NCI-H1436 treated with DMSO at 0.1 percent for 48 hours (cell line): ENCODE measurements at regions not wholly inside any gene's neighbourhood (a gene's known extent, or its start where the extent isn't known, plus 50 kb on each side); places are given as distances from the start of the nearest gene placed in this dataset.
A peak's percentile ranks its signal among the peaks of the same experiment; 100 is the strongest.
"Not testable (repeated sequence)": the region's sequence is repeated elsewhere in the genome, so short reads cannot be mapped to it uniquely, and the experiment has no call there.

Experiments
- DNase-seq: peaks from one replicate; lab custom pipeline; 2025; lab: John Stamatoyannopoulos, UW

DNA sequence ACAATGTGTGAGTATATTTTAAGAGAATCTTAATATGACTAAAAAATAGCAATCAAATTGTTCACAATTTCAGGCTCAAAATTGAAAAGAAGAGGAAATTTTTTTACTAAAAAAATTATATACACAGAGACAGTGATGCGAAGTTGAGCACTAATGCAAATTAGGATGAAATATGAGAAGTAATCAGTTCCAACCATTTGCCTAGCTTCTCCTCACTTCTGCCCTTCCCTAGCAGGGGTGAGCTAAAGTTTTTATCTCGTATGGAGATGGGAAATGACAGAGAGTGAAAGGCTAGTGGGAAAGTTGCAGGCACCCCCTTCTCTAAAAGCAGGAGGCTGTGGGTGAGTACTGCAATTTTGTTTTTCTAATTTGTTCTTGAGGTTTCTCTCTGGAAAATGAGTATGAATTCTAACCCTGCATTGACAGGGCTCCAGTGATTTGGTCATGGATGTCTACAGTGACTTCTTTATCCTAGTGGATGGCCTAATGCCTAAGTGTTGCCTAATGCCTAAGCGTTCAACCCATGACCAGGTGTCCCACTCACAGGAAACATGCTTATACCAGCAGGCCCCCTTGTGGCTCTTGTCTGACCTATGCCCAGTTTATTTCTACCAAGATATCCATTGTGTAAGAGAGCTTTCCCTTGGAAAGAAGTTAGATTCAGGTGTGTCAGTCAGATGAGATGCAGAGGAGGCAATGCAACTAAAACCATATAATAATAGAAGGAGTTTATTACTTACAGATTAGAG, 78.0 kb upstream of the HNMT start:
- no peak for DNase-seq

DNA sequence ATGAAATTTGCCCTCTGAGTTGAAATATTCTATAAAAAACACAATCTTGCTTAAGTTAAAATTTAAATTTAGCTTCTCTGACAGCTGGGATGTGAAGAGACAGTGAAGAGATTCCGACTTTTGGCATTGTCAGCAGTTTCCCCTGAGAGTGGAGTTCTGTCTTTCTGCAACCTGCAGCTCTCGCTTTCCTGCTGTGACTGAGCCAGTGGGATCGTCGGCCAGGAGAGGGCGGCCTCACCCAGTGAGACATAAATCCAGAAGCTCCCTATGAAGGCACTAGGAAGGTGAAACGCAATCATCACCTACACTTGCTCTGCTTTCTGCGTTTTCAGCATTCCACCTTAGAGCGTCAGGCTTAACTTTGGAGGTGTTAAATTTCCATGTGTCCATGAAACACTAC, 75.4 kb upstream of the HNMT start:
- no peak for DNase-seq

DNA sequence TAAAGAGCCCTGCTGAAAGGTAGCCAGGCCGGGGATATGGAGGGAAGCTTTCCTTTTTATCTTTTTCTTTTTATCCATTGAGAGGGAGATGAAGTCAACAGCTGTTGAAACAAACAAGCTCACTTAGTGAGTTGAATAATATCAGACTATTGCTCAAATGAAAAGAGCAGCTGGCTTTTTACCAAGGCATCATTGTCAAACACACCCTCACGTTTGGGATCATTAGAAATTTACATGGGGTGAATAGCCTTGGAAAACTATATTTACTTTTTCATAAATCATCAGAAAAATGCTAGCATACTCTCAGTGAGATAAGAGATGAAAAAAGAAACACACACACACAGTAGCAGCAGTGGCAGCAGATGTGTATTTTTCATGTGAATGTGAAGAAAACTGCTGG, 71.5 kb upstream of the HNMT start:
- peak; percentile 90 for DNase-seq

DNA sequence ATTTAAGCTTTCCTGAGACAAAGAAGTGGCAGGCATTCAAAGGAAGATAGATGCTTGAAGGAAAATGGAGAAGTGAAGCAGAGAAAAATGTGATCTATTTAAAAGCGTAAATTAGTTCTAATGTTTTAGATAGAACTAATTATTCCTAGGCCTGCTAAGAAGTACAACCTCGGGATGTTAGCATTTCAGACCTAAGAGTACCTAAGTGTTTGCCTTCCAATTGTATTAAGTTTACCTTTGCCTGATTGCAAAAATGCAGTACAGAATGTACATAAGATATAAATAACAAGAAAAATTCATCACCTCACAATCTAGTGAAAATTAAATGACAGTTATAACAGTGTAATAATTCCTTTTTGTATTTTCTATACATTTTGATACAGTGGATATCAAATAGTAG, 71.1 kb upstream of the HNMT start:
- peak; percentile 72 for DNase-seq

DNA sequence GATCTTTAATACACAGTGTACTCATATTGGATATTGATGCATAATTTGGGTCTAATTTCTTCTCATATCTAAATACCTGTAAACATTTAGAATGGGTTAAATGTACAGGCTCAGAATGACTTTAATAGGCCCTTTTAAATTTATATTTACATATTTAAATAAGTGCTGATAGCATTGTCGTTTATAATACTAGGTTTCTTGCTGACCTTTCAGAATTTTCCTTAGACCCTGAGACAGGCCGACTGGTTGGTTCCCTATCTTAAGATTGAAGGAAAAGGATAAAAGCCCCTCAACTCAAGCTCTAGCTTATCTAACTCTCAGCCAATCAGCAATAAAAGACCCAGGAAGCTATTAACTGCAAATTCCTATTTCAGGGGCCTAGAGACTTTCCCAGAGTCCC, 67.8 kb upstream of the HNMT start:
- DNase-seq: no peak

DNA sequence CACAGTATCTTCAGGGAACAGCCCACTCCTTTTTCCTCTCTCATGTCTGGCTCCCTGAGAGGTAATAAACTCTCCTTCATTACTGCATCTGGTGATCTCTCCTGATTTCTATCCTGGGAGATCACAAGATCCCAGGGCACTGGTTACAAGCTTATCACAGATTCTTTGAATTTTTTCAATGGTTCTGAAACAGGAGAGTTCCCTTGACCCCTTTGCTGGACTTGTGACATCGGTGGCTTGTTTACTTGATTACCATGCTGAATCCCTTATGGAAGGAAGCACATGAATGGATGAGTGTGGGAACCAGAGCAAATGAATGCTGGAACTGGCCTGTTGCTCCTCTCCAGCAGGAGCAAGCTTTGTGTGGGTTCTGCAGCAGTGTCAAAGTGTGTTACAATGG, 67.2 kb upstream of the HNMT start:
- no peak for DNase-seq

DNA sequence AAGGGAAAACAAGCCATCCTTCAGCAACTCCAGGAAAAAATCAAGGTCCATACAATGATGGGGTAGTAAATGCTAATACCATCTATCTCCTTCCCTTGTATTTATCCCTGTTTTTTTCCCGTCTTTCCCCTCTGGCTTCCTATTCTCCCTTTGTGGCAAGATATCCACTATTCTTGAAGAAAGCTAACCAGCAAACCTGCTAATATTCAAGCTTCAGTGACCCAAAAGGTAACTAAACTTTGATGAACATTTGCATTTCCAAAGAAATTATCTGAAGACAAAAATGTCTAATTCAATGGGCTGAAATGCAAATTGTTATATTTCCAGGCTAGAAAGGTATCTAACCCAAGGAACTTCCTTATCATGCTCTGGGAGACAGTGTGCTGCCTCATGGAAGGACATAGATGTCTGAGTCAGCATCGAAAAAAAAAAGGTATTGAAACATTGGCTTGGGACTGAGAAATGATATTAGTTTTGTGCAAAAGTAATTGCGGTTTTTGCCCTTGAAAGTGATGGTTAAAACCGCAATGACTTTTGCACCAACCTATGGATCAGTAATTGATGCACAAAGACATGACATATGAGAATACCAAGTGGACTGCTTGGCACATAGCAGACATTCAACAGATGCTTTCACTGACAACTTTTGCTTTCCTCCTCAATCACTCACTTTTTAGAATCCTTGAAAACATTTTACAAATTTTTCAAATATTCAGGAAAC, 63.7 kb upstream of the HNMT start:
- DNase-seq: no peak

DNA sequence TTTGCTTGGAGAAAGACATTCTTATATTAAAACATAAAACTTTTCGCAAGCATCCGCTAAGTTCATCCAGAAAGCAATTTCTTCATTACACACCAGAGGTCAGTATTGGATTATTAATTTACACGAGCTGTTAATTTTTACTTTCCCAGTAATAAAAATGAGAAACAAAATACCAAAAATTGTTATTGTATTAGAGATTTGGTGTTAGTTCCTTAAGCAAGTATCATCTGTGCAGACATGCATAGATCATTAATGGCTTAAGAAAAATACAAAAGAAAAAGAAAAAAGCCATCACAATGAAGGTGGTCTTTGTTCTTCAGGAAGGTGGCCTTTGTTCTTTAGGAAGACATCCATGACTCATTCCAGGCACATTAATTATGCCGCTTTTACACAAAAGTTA, 53.6 kb upstream of the HNMT start:
- no peak for DNase-seq

DNA sequence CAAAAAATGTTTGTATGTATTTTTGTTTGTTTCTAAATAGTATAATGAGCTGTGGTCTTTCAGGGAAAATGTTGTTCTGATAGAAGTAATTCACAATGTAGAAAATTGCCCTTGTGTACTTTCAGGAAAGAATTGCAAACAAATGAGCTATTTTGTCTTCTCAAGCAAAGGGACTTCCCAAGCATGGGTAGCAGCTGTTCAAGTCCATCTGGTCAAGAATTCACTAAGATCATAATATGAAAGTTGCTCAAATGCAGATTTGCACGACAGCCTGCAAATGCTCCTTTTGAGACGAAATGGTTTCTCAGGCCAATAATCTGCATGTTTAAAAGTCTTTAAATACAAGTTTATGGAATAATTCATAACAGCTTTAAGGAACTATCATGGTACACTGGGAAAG, 51.9 kb upstream of the HNMT start:
- no peak for DNase-seq

DNA sequence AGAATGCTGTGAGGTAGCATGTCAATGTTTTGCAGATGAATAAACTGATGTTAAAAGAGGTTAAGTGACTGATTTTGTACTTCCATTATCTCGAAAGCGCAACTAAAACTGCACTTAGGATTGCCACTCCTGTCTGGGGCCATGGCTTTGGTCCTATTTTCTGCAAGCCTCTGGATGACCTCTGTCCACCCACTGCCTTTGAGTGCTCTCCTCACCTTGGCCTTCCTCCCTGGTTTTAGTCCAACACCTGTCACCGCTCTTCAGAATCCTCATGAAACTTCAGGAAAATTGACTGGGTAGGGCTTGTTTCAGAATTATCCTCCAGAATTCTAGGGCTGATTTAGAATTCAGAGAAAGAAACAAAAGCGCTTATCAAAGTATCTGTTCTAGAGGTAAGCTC, 51.1 kb upstream of the HNMT start:
- no peak for DNase-seq

DNA sequence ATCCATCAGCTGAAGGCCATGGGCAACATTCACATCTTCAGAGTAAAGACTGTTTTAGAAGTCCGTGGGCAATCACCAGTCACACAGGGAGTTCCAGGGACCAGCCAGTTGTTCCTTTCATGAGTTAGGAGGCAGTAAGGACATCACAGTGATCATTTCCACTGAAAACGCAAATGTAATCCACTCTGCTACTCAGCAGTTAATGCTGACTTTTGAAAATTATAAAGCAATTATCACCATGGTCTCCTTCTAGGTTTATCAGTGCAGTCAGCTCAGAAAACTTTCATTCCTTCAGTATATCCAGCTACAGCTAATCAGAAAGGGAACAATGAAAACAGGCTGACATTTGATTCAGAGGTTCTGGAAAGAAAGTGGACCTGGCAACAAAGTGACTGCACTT, 50.6 kb upstream of the HNMT start:
- DNase-seq: not testable (repeated sequence)
